SH-SY5Y (cell line): ENCODE measurements at regions not wholly inside any gene's neighbourhood (a gene's known extent, or its start where the extent isn't known, plus 50 kb on each side); places are given as distances from the start of the nearest gene placed in this dataset.

Source experiments
- GATA2 ChIP-seq: IDR thresholded peaks from 2 replicates; pipeline ENCODE4 v1.6.1; 2011; ENCODE audit warnings: mild to moderate bottlenecking, low read depth, low read length
- GATA3 ChIP-seq: IDR thresholded peaks from 2 replicates; pipeline ENCODE4 v1.6.1; 2011; ENCODE audit warnings: low read depth, mild to moderate bottlenecking, low read length, moderate library complexity

- TF ChIP-seq GATA2 (no peak), GATA3 (no peak)
Observed at GRCh38 chr7:68706291-68706690, 892.0 kb upstream of the AUTS2 start.

- no peak for TF ChIP-seq GATA3
- TF ChIP-seq GATA2, result no peak
Observed at GRCh38 chr7:68707159-68707558, 891.1 kb upstream of the AUTS2 start.

- TF ChIP-seq GATA3 (no peak), GATA2 (no peak)
Observed at GRCh38 chr7:68707958-68708357, 890.3 kb upstream of the AUTS2 start.

DNA sequence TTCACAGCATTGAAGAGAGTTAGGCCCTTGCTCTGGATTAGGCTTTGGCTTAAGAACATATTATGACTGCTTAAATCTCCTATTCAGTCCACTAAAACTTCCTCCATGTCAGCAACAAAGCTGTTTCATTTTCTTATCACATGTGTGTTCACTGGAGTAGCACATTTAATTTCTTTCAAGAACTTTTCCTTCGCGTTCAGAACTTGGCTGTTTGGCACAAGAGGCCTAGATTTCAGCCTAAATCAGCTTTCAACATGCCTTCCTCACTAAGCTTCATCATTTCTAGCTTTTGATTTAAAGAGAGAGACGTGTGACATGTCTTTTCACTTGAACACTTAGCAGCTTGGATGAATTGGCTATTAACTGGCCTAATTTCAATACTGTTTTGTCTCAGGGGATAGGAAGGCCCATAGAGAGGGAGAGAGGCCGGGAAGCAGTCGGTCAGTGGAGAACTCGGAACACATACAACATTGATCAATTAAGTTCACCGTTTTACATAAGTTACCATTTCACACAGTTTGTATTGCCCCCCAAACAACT, 885.2 kb upstream of the AUTS2 start:
- no peak for TF ChIP-seq GATA3

DNA sequence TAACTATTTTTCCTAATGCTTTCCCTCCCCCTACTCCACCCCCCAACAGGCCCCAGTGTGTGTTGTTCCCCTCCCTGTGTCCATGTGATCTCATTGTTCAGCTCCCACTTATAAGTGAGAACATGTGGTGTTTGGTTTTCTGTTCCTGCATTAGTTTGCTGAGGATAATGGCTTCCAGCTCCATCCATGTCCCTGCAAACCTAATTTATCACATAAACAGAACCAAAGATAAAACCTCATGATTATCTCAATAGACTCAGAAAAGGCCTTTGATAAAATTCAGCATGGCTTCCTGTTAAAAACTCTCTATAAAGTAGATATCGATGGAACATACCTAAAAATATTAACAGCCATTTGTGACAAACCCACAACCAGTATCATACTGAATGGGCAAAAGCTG, 884.1 kb upstream of the AUTS2 start:
- peak; percentile 34 for TF ChIP-seq GATA3
- peak; percentile 57; the same call in 1 of the 2 replicates for TF ChIP-seq GATA2

- TF ChIP-seq GATA2 (no peak; the same call in 1 of the 2 replicates), GATA3 (no peak)
Observed at GRCh38 chr7:68715907-68716306, 882.4 kb upstream of the AUTS2 start.

- TF ChIP-seq GATA2 (no peak), GATA3 (no peak)
Observed at GRCh38 chr7:68717176-68717575, 881.1 kb upstream of the AUTS2 start.

DNA sequence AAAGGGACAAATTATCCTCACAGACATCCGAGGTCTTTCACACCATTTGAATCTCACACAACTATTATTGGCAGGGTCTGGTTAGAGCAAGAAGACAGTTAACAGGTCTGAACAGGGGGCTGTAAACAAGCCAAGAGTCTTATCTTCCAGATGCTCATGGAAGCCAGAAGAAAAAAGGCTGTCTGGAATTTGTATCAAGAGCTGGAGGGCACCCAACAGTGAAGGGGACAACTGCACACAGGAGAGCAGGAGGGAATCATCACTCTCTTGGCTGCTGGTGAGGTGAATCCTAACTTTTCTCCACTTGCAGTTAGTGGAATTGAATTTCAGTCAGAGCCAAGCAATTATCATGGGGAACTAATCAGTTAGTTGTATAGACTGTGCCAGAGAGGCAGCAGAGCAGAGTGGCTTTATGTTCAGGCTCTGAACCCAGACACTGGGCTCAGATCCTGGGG, 880.2 kb upstream of the AUTS2 start:
- peak; percentile 98 for TF ChIP-seq GATA2
- TF ChIP-seq GATA3, result peak; percentile 84

GRCh38 chr7:68720697-68721096, 877.6 kb upstream of the AUTS2 start:
- TF ChIP-seq GATA3 (no peak), GATA2 (no peak)

- TF ChIP-seq GATA3 (no peak), GATA2 (no peak)
Observed at GRCh38 chr7:68722044-68722443, 876.2 kb upstream of the AUTS2 start.

DNA sequence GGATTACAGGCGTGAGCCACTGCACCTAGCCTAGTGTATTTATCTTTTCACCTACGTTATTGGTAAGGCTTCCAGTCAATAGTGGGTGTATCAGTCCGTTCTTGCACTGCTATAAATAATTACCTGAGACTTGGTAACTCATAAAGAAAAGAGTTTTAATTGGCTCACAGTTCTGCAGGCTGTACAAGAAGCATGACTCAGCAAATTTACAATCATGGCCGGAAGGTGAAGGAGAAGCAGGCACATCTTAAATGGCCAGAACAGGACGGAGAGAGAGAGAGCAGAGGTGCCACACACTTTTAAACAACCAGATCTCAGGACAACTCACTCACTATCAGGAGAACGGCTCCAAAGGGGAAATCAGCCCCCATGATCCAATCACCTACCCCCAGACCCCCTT, 873.3 kb upstream of the AUTS2 start:
- TF ChIP-seq GATA3 (no peak), GATA2 (no peak)

DNA sequence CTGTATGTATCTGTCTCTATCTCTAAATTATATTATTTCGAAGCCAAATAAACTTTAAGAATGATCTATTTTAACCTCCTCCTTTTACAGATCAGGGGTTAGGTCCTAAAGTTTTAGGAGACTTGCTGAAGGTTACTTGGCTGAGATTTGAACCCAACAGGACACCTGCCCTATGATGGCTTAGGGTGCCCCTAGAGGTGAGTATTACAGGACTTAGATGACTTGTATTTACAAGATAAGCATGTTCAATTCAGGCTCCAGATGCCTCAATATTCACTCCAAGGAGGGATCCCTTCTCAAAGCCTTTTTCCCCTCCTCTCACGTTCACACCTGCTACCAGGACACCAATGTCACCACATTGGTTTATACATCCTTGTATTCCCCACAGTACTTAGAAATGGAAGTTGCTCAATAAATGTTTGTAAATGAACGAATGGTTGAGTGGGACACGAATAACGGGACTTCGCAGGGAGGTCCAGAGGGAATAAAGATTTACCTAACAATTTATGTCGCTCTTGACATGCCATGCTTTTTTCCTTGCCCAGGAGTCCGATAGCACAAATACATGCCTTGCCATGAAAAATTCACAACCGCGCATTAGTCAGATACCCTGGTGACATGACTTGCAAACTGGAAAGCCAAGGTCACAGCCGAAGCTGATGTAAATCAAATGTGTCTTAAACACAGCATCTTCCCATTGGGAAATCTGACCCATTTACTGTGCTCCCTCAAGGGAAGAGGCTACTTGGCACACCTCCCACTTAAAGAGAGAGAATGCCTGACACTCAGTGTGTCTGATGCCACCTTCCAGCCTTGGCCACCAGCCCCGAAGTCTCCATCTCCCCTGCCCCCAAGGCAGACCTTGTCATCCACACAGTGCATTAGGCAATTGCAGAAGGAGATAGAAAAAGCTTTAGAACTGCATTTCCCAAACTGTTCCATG, 872.2 kb upstream of the AUTS2 start:
- no peak for TF ChIP-seq GATA2
- TF ChIP-seq GATA3, result no peak

DNA sequence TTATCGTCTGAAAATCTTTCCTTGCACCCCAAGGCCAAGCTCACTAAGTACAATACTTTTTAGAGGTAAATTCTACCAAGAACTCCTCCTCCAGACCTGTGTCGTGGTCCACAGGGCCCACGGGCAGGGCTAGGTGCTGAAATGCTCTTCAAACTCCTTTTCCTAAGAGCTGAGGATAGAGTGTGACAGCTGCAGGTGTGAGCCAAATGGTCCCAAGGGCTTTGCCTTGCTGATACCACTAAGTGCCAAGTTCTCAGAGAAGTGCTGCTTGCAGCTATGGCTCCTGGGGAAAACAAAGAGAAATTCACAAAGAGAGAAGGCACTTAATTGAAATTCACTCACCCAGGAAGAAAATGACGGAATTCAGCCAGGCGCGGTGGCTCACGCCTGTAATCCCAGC, 868.9 kb upstream of the AUTS2 start:
- TF ChIP-seq GATA3 (no peak), GATA2 (no peak)

- no peak for TF ChIP-seq GATA3
Observed at GRCh38 chr7:68730194-68730593, 868.1 kb upstream of the AUTS2 start.

GRCh38 chr7:68730964-68731363, 867.3 kb upstream of the AUTS2 start:
- TF ChIP-seq GATA2, result no peak
- TF ChIP-seq GATA3, result no peak
